ENCODE measurements at regions not wholly inside any gene's neighbourhood (a gene's known extent, or its start where the extent isn't known, plus 50 kb on each side); places are given as distances from the start of the nearest gene placed in this dataset.
"Not testable (repeated sequence)": the region's sequence is repeated elsewhere in the genome, so short reads cannot be mapped to it uniquely, and the experiment has no call there.

DNA sequence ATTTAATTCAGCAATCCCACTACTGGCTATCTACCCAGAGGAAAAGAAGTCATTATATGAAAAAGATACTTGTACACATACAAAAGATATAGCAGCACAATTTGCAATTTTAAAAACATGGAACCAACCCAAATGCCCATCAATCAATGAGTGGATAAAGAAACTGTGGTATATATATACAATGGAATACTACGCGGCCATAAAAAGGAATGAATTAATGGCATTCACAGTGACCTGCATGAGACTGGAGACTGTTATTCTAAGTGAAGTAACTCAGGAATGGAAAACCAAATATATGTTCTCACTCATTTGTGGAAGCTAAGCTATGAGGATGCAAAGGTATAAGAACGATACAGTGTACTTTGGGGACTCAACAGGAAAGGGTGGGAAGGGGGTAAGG, 102.8 kb upstream of the KCNMA1 start:
- not testable (repeated sequence) for DNase-seq (ENCODE audit: low read depth in 3 of 3)

GRCh38 chr10:77738496-77739158, 101.0 kb upstream of the KCNMA1 start:
- DNase-seq (ENCODE audit: low read depth in 3 of 3): no peak

DNA sequence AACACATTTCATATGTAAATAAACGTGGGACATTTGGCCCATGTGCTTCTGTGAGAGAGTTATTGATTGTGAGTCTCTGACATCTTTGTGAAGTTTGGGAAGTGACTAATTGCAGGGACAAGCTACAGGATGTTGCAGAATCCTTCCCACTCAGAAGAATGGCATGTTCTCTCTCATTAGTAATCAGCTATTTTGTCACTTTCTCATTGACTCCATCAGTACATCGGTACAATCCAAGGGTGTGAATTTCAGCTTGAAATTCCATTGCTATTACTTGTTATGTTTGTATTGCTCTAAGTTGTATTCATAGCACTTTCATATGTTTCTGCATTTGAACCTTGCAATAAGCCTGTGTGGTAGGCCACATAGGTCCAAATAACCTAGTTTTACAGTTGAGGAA, 100.0 kb upstream of the KCNMA1 start:
- no peak for DNase-seq (ENCODE audit: low read depth in 3 of 3)

DNA sequence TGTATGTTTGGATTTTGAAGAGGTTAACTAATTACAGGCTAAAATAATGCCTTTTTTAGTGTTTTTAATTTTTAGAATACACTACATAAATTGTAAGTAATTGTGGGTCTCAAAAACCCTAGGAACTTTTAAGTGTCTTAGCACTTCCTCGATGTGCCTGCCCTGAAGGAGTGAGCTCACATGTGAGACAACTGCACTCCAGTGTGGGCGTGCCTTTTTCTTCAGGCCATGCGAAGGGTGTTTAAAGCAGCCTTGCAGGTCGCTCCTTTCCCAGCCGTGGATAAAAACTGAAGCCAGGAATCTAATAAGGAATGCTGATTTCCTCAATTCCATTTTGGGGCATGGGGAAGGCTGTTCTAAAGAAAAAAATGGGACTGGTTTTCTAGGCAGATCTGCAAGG, 97.5 kb upstream of the KCNMA1 start:
- DNase-seq (ENCODE audit: low read depth in 3 of 3): not testable (repeated sequence)

DNA sequence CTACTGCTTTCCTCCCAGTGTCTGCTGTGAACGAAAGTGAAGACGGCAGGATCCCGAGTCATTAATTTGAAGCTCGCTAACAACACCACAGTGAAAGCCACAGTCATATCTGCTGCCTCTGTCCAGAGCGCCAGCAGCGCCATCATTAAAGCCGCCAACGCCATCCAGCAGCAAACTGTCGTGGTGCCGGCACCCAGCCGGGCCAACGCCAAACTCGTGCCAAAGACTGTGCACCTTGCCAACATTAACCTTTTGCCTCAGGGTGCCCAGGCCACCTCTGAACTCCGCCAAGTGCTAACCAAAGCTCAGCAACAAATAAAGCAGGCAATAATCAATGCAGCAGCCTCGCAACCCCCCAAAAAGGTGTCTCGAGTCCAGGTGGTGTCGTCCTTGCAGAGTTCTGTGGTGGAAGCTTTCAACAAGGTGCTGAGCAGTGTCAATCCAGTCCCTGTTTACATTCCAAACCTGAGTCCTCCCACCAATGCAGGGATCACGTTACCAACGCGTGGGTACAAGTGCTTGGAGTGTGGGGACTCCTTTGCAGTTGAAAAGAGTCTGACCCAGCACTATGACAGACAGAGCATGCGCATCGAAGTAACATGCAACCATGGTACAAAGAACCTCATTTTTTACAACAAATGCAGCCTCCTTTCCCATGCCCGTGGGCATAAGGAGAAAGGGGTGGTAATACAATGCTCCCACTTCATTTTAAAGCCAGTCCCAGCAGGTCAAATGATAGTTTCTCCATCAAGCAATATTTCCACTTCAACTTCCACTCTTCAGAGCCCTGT, 94.8 kb upstream of the KCNMA1 start:
- DNase-seq (ENCODE audit: low read depth in 3 of 3): no peak

GRCh38 chr10:77727481-77727880, 89.9 kb upstream of the KCNMA1 start:
- DNase-seq (ENCODE audit: low read depth in 3 of 3): no peak

DNA sequence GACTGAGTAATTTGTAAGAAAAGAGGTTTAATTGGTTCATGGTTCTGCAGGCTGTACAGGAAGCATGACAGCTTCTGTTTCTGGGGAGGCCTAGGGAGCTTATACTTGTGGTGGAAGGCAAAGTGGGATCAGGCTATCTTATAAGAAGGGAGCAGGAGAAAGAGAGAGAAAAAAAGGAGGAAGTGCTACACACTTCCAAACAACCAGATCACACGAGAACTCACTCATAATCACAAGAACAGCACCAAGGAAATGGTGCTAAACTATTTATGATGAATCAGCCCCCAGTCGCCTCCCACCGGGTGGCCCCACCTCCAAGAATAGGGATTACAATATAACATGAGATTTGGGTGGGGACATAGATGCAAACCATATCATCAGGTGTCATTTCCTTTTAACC, 89.1 kb upstream of the KCNMA1 start:
- DNase-seq (ENCODE audit: low read depth in 3 of 3): no peak

- no peak for DNase-seq (ENCODE audit: low read depth in 3 of 3)
These were observed 88.7 kb upstream of the KCNMA1 start for GRCh38 chr10:77726301-77726700.

DNA sequence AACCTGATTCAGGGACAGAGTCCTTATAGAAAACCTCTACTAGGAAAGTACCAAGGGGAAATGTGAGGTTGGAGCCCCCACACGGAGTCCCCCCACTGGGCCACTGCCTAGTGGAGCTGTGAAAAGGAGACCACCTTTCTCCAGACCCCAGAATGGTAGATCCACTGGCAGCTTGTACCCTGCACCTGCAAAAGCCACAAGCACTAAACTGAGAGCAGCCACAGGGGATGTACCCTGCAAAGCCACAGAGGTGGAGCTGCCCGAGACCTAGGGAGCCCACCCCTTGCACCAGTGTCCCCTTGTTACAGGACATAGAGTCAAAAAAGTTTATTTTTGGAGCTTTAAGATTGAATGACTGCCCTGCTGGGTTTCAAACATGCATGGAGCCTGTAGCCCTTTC, 87.2 kb upstream of the KCNMA1 start:
- no peak for DNase-seq (ENCODE audit: low read depth in 3 of 3)

DNA sequence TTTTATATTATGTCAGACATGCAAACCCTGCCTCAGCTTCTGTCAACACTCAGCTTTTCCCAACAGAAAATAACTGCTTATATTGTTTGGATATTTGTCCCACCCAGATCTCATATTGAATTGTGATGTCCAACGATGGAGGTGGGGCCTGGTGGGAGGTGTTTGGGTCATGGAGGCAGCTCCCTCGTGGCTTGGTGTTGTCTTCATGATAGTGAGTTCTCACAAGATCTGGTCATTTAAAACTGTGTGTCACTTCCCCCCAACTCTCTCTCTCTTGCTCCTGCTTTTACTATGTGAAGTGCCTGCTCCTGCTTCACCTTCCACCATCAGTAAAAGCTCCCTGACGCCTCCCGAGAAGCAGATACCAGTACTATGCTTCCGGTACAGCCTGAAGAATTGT, 85.8 kb upstream of the KCNMA1 start:
- no peak for DNase-seq (ENCODE audit: low read depth in 3 of 3)

DNA sequence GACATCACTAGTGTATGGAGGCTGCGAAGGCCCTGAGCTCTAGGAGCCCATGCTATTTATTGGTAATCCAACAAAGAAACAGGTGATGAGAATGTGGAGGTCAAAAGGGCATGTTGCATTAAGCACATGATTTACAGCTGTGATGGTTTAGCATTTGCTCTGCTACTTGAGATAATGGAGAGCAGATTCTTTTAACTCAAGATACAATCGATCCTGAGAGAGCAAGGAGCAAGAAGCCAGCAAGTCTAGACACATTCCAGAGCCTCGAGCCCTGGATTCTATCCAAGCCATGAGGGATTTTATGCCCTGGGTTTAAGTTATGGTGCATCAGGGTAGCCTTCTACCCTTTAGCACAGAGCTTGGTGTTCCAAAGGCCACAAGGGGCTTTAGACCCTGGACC, 85.3 kb upstream of the KCNMA1 start:
- not testable (repeated sequence) for DNase-seq (ENCODE audit: low read depth in 3 of 3)

GRCh38 chr10:77721815-77722214, 84.2 kb upstream of the KCNMA1 start:
- no peak for DNase-seq (ENCODE audit: low read depth in 3 of 3)

DNA sequence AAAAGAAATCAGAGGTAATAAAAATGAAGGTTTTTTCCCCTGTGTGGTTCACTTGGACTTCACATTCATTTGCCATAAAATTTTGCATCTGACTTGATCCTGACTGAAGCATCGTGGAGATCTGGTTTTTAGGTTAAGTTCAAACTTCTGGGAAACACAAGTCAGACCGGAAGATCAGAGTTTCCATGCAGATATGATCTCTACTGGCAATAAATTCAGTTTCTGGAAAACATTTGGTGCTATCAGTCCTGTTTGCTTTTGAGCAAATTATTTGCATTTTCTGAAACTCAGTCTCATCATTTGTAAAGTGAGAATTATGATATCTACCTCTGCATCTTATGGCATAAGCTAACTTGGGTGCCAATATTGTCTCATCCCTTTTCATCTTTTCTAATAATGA, 81.3 kb upstream of the KCNMA1 start:
- no peak for DNase-seq (ENCODE audit: low read depth in 3 of 3)

DNA sequence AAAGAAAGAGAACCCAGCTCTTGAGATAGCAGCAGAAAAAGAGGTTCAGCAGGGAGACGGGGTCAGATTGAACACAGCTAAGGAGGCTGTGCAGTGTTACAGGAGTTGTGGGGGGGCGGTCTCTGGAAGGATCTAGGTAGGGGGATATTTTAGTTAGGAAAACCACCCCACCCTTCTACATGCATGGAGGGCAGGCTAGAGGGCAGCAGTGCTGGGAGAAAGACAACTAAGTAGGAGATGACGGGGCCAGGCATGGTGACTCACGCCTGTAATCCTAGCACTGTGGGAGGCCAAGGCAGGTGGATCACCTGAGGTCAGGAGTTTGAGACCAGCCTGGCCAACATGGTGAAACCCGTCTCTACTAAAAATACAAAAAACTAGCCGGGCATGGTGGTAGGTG, 80.7 kb upstream of the KCNMA1 start:
- DNase-seq (ENCODE audit: low read depth in 3 of 3): not testable (repeated sequence)

GRCh38 chr10:77717336-77717735, 79.7 kb upstream of the KCNMA1 start:
- DNase-seq (ENCODE audit: low read depth in 3 of 3): no peak

- DNase-seq (ENCODE audit: low read depth in 3 of 3): no peak
These were observed 79.1 kb upstream of the KCNMA1 start for GRCh38 chr10:77716458-77717317.

DNA sequence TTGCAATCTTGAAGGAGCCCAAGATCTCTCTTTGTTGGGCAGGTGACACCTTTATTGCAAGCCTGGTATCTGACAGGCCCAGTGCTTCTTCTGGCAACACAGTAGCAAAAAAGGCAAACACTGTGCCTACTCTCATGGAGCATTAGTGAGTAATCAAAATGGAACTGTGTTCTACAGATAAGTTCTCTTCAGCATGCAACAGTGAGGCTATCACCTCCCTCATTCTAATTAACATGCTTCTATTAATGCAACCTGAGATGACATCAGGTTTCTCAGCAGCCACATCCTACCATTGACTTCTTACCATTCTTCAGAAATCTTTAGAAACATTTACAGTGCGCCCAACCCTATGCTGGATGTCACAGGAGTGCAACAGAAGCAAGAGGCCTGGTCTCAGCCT, 77.9 kb upstream of the KCNMA1 start:
- DNase-seq (ENCODE audit: low read depth in 3 of 3): no peak

DNA sequence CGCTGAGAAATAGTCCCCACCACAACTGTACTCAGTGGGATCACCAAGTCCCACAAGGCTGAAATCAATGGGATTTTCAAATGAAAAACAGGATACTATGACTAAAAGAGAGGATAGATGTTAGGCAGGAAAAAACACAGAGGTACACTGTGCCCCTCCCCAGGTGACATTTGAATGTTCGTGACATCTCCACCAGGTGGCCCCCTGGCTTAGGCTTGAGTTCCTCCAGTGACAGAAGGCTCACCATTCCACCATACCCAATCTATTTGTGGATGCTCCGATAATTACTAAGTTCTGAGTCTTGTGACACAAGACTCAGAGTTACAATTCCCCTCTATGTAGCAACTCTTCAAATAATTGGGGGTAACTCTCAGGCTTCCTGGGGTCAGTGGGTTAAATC, 77.5 kb upstream of the KCNMA1 start:
- no peak for DNase-seq (ENCODE audit: low read depth in 3 of 3)

GRCh38 chr10:77713521-77714280, 76.1 kb upstream of the KCNMA1 start:
- no peak for DNase-seq (ENCODE audit: low read depth in 3 of 3)

- DNase-seq (ENCODE audit: low read depth in 3 of 3): no peak
These were observed 74.6 kb upstream of the KCNMA1 start for GRCh38 chr10:77712207-77712606.

- DNase-seq (ENCODE audit: low read depth in 3 of 3): no peak
These were observed 74.1 kb upstream of the KCNMA1 start for GRCh38 chr10:77711683-77712049.
